Fibroblast of lung (primary cell): ENCODE measurements at regions not wholly inside any gene's neighbourhood (a gene's known extent, or its start where the extent isn't known, plus 50 kb on each side); places are given as distances from the start of the nearest gene placed in this dataset.

ENCODE experiments used
- EZH2 ChIP-seq: IDR thresholded peaks from 2 replicates; pipeline ENCODE4 v1.5.1; 2012; ENCODE audit warnings: low read length, control low read depth, mild to moderate bottlenecking; ENCODE audit errors: missing control alignments
- TF ChIP-seq, protein P1 (sequence below), 2 donors: IDR thresholded peaks in 1 of 2; conservative IDR thresholded peaks in 1 of 2; 1 replicate in 1 of 2; 2 replicates in 1 of 2; pipeline ENCODE4 v1.5.1; 2011 to 2012; ENCODE audit warnings: low read length in 2 of 2, control low read depth in 1 of 2, inconsistent platforms in 1 of 2, low read depth in 1 of 2, mild to moderate bottlenecking in 1 of 2

DNA sequence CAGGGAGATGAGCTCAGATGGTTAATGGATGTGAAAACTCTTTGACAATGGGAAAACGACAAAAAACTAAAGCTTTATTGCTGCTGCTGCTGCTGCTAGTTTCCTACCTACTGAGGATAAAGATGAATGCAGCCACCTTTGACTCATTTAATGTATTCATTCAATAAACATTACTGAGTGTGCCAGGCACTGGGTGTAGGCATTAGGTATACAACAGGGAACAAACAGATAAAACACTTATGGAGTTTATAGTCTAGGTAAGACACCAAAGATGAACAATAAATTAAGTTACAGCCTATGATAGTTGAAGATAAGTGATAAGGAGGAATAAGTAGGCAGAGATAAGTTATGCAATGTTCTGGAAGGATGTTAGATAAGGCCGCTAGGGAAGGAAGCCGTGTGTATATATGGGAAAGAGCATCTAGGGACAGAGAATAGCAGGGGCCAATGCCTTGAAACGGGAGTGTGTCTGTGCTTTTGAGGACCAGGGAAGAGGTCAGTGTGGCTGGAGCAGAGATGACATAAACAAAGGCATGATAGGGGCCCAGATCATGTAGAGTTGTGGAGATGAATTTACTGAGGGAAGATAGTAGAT, 477.6 kb downstream of the NTRK2 start:
- TF ChIP-seq, protein P1, sequence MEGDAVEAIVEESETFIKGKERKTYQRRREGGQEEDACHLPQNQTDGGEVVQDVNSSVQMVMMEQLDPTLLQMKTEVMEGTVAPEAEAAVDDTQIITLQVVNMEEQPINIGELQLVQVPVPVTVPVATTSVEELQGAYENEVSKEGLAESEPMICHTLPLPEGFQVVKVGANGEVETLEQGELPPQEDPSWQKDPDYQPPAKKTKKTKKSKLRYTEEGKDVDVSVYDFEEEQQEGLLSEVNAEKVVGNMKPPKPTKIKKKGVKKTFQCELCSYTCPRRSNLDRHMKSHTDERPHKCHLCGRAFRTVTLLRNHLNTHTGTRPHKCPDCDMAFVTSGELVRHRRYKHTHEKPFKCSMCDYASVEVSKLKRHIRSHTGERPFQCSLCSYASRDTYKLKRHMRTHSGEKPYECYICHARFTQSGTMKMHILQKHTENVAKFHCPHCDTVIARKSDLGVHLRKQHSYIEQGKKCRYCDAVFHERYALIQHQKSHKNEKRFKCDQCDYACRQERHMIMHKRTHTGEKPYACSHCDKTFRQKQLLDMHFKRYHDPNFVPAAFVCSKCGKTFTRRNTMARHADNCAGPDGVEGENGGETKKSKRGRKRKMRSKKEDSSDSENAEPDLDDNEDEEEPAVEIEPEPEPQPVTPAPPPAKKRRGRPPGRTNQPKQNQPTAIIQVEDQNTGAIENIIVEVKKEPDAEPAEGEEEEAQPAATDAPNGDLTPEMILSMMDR (conservative IDR thresholded peaks at IDR 0.05 in 1 of 2, IDR thresholded peaks at IDR 0.05 in 1 of 2; ENCODE audit: low read depth in 1 of 2, low read length in 2 of 2), result no peak
- TF ChIP-seq EZH2, result no peak
